ENCODE measurements at regions not wholly inside any gene's neighbourhood (a gene's known extent, or its start where the extent isn't known, plus 50 kb on each side); places are given as distances from the start of the nearest gene placed in this dataset.

GRCh38 chr5:107300721-107301327, 369.9 kb downstream of the EFNA5 start:
- no peak overlapping the region for H3K27ac ChIP-seq (ENCODE audit: low read length)
- H3K9me3 Mint-ChIP-seq, result no peaks in the 10 kb centered on the region

GRCh38 chr5:107296572-107296971, 374.2 kb downstream of the EFNA5 start:
- Histone ChIP-seq H3K36me3 (ENCODE audit: control insufficient read depth, insufficient read depth, low read length) (no peaks in the 10 kb centered on the region), H3K4me1 (ENCODE audit: control insufficient read depth, insufficient read depth, low read length) (peaks cover 20% of the 10 kb centered on the region), H3K4me3 (ENCODE audit: low read length) (no peak overlapping the region), H3K27me3 (ENCODE audit: control insufficient read depth, insufficient read depth, low read length) (no peaks in the 10 kb centered on the region), H3K27ac (ENCODE audit: low read length) (no peak overlapping the region), H3K9me3 (ENCODE audit: control insufficient read depth, insufficient read depth, low read length) (no peaks in the 10 kb centered on the region)
- Mint-ChIP-seq H3K9me3 (no peaks in the 10 kb centered on the region), H3K36me3 (no peaks in the 10 kb centered on the region), H3K27ac (peak overlapping the region; percentile 49 to 63), H3K27me3 (ENCODE audit: low read depth in 2 of 2) (peaks cover 3 to 5% of the 10 kb centered on the region in 2 donors), H3K4me3 (peak overlapping the region; percentile 87), H3K4me1 (peaks cover 52 to 58% of the 10 kb centered on the region in 2 donors)
- no peak for TF ChIP-seq CTCF (IDR thresholded peaks at IDR 0.05)
- DNase-seq (peak in 1 of 2 donors; percentile 41), ATAC-seq (peak in 2 of 3 donors; percentile 63 to 78)
- intact Hi-C loops (cut with micrococcal nuclease), result loop anchor here (5.0 to 10.0 kb wide), 2 partner anchors 68 to 181 kb away; no protein-coding TSS in a partner anchor
- WGBS (ENCODE audit: insufficient coverage), result no CpG with 5 or more reads among the region's 2 CpGs

More at GRCh38 chr5:107300721-107301327, 369.9 kb downstream of the EFNA5 start:
- intact Hi-C loops (cut with micrococcal nuclease), result loop anchor here (10.0 kb wide), 1 partner anchor 374 kb away; the partner anchor contains the start of gene EFNA5
- Histone ChIP-seq H3K36me3 (ENCODE audit: control insufficient read depth, insufficient read depth, low read length) (no peaks in the 10 kb centered on the region), H3K4me1 (ENCODE audit: control insufficient read depth, insufficient read depth, low read length) (peaks cover 2% of the 10 kb centered on the region), H3K27me3 (ENCODE audit: control insufficient read depth, insufficient read depth, low read length) (no peaks in the 10 kb centered on the region), H3K9me3 (ENCODE audit: control insufficient read depth, insufficient read depth, low read length) (no peaks in the 10 kb centered on the region), H3K4me3 (ENCODE audit: low read length) (no peak overlapping the region)
- H3K4me3 Mint-ChIP-seq, result no peak overlapping the region
- no peak overlapping the region for H3K27ac Mint-ChIP-seq
- H3K36me3 Mint-ChIP-seq, result no peaks in the 10 kb centered on the region
- no peaks in the 10 kb centered on the region for H3K27me3 Mint-ChIP-seq (ENCODE audit: low read depth in 2 of 2)
- ATAC-seq, result no peak
- WGBS (ENCODE audit: insufficient coverage), result 95% methylated on average over 4 of the region's 5 CpGs
- TF ChIP-seq CTCF (IDR thresholded peaks at IDR 0.05), result no peak
- peaks cover 34 to 38% of the 10 kb centered on the region in 2 donors for H3K4me1 Mint-ChIP-seq
- DNase-seq, result no peak

GRCh38 chr5:107295914-107296313, 374.8 kb downstream of the EFNA5 start:
- Mint-ChIP-seq H3K27me3 (ENCODE audit: low read depth in 2 of 2) (peaks cover 3 to 11% of the 10 kb centered on the region in 2 donors), H3K4me1 (peaks cover 52 to 58% of the 10 kb centered on the region in 2 donors), H3K36me3 (no peaks in the 10 kb centered on the region), H3K27ac (peak overlapping the region; percentile 49 to 63), H3K9me3 (no peaks in the 10 kb centered on the region), H3K4me3 (peak overlapping the region; percentile 87)
- TF ChIP-seq CTCF (IDR thresholded peaks at IDR 0.05), result no peak
- WGBS (ENCODE audit: insufficient coverage), result 33% methylated on average over 1 of the region's 2 CpGs
- DNase-seq (no peak), ATAC-seq (peak; percentile 70 to 74 (median 73))
- H3K27ac ChIP-seq (ENCODE audit: low read length), result no peak overlapping the region
- H3K27me3 ChIP-seq (ENCODE audit: control insufficient read depth, insufficient read depth, low read length), result no peaks in the 10 kb centered on the region
- no peak overlapping the region for H3K4me3 ChIP-seq (ENCODE audit: low read length)
- peaks cover 20% of the 10 kb centered on the region for H3K4me1 ChIP-seq (ENCODE audit: control insufficient read depth, insufficient read depth, low read length)
- H3K9me3 ChIP-seq (ENCODE audit: control insufficient read depth, insufficient read depth, low read length), result no peaks in the 10 kb centered on the region
- intact Hi-C loops (cut with micrococcal nuclease), result loop anchor here (5.0 to 10.0 kb wide), 2 partner anchors 69 to 181 kb away; no protein-coding TSS in a partner anchor
- H3K36me3 ChIP-seq (ENCODE audit: control insufficient read depth, insufficient read depth, low read length), result no peaks in the 10 kb centered on the region

Measured in natural killer cell (primary cell).